ENCODE measurements at regions not wholly inside any gene's neighbourhood (a gene's known extent, or its start where the extent isn't known, plus 50 kb on each side); places are given as distances from the start of the nearest gene placed in this dataset.

- TF ChIP-seq ZBTB33 (IDR thresholded peaks at IDR 0.05) (no peak), RXRA (IDR thresholded peaks at IDR 0.05) (no peak), ATF3 (IDR thresholded peaks at IDR 0.05) (no peak), REST (IDR thresholded peaks at IDR 0.05) (no peak), RAD21 (IDR thresholded peaks at IDR 0.05) (no peak), MAX (IDR thresholded peaks at IDR 0.05) (no peak), NR2F2 (IDR thresholded peaks at IDR 0.05) (no peak), SP1 (IDR thresholded peaks at IDR 0.05) (no peak), FOXA2 (IDR thresholded peaks at IDR 0.05) (no peak), GABPA (IDR thresholded peaks at IDR 0.05 in 1 of 2, conservative IDR thresholded peaks at IDR 0.05 in 1 of 2) (no peak), JUND (IDR thresholded peaks at IDR 0.05) (no peak), CTCF (IDR thresholded peaks at IDR 0.05; ENCODE audit: low read depth, low read length, missing input control) (no peak), HNF4G (IDR thresholded peaks at IDR 0.05) (no peak), FOXA1 (IDR thresholded peaks at IDR 0.05) (no peak), HNF4A (conservative IDR thresholded peaks at IDR 0.05) (no peak), TAF1 (conservative IDR thresholded peaks at IDR 0.05) (no peak), EGR1 (IDR thresholded peaks at IDR 0.05; ENCODE audit: low read depth in 2 of 2) (no peak), YY1 (IDR thresholded peaks at IDR 0.05) (no peak)
- 86% methylated on average over 2 of the region's 2 CpGs for WGBS
These were observed 623.8 kb downstream of the HTR1B start for GRCh38 chr6:76839505-76839904.

More at GRCh38 chr6:76839505-76839904, 623.8 kb downstream of the HTR1B start:
- Histone ChIP-seq H3K36me3 (ENCODE audit: control insufficient read depth in 4 of 4, insufficient read depth in 3 of 4, low read depth in 1 of 4, low read length in 3 of 4) (no peaks in the 10 kb centered on the region), H3K27me3 (ENCODE audit: control insufficient read depth in 4 of 4, insufficient read depth in 4 of 4, low read length in 3 of 4) (no peaks in the 10 kb centered on the region), H3K9ac (ENCODE audit: low read depth in 1 of 2, low read length in 2 of 2) (no peak overlapping the region), H3K4me1 (ENCODE audit: control insufficient read depth in 4 of 4, insufficient read depth in 4 of 4, low read length in 3 of 4) (no peaks in the 10 kb centered on the region), H3K27ac (ENCODE audit: low read depth in 1 of 2, low read length in 2 of 2) (no peak overlapping the region), H3K9me3 (ENCODE audit: control insufficient read depth in 4 of 4, low read length in 3 of 4) (no peaks in the 10 kb centered on the region), H3K4me3 (ENCODE audit: low read depth in 1 of 3, low read length in 3 of 3) (no peak overlapping the region)
- no peak for DNase-seq (ENCODE audit: low spot score)

All from liver (tissue), 8 donors.